SH-SY5Y (cell line): ENCODE measurements at regions not wholly inside any gene's neighbourhood (a gene's known extent, or its start where the extent isn't known, plus 50 kb on each side); places are given as distances from the start of the nearest gene placed in this dataset.

Source experiments
- GATA2 ChIP-seq: IDR thresholded peaks from 2 replicates; pipeline ENCODE4 v1.6.1; 2011; ENCODE audit warnings: mild to moderate bottlenecking, low read depth, low read length
- GATA3 ChIP-seq: IDR thresholded peaks from 2 replicates; pipeline ENCODE4 v1.6.1; 2011; ENCODE audit warnings: low read depth, mild to moderate bottlenecking, low read length, moderate library complexity

DNA sequence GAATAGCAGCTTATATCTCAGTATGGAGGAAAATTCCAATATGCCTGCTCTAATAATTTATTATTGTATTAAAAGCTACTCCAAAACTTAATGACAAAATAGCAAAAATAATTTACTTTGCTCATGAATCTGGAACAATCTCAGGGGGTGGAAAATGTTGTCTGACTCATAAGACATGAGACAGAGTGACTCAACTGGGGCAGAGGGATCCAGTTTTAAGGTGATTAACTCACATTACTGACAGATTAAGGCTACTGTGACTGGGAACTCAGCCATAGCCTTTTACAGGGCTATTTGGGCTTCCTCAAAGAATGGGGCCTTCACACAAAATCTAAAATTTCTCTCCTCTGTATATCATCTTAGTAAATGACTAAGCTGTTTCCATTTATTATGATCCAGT lies 1172.9 kb downstream of the CDH12 start:
- TF ChIP-seq GATA3 (no peak), GATA2 (no peak)
